Tibial artery (tissue), 4 donors: ENCODE measurements at regions not wholly inside any gene's neighbourhood (a gene's known extent, or its start where the extent isn't known, plus 50 kb on each side); places are given as distances from the start of the nearest gene placed in this dataset.

Source experiments
- DNase-seq, 2 donors: peaks; one replicate each; pipeline ENCODE4 v3.0.0-alpha.2; 2019
- H3K27ac ChIP-seq, 2 donors: fragments of 200-600 bp; sonication (generic) in 1 of 2; 1 replicate in 1 of 2; 2 replicates in 1 of 2; pipeline ENCODE4 v1.5.1; 2018 to 2019; ENCODE audit warnings: mild to moderate bottlenecking in 1 of 2
- H3K27me3 ChIP-seq, 2 donors: fragments of 200-600 bp; sonication (generic) in 1 of 2; one replicate each; pipeline versions ENCODE4 v1.5.1 to v1.6.0; 2016 to 2019
- H3K36me3 ChIP-seq, 3 donors: fragments of 200-600 bp; sonication (generic) in 2 of 3; one replicate each; pipeline ENCODE4 v1.5.1; 2016 to 2019; ENCODE audit warnings: mild to moderate bottlenecking in 2 of 3
- H3K4me1 ChIP-seq, 4 donors: fragments of 200-600 bp; sonication (generic) in 2 of 4; 1 replicate in 3 of 4; 2 replicates in 1 of 4; pipeline ENCODE4 v1.5.1; 2016 to 2019
- H3K4me3 ChIP-seq, 2 donors: fragments of 200-600 bp; sonication (generic) in 1 of 2; 1 replicate in 1 of 2; 2 replicates in 1 of 2; pipeline ENCODE4 v1.5.1; 2018 to 2019; ENCODE audit warnings: mild to moderate bottlenecking in 2 of 2
- H3K9me3 ChIP-seq, 3 donors: fragments of 200-600 bp; sonication (generic) in 1 of 3; one replicate each; pipeline ENCODE4 v1.5.1; 2016 to 2019
- intact Hi-C: fragments of 100-400 bp; cut with DNase I; formaldehyde crosslinking; loops from one replicate; pipeline ENCODE4 v1.15.0; 2023; ENCODE audit warnings: low total_unique reads
- TF ChIP-seq, protein P1 (sequence below), 2 experiments: fragments of 200-600 bp in 1 of 2; fragments of 450-650 bp in 1 of 2; IDR thresholded peaks; one replicate each; pipeline ENCODE4 v1.5.1; 2017 to 2019; ENCODE audit warnings: antibody characterized with exemption in 2 of 2, mild to moderate bottlenecking in 1 of 2, moderate library complexity in 1 of 2

DNA sequence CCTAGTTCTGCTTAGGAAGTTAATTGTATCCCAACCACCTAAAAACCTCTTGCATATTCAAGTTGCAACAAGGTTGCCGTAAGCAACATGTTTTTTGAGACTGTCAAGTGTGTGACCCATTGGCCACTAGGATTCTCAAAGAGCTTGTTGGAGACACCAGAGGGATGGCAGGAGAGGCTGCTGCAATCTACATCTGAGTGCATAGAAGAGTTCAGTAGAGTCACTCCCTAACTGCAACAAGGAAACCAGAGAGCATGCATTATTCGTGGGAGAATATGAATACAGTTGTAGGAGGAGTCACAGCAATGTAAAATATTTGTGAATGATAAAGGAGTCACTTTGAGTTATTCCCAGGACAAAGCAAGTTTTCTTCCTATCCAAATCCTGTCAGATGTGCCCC is 538.6 kb downstream of the TNS3 start:
- Histone ChIP-seq H3K4me3 (no peak overlapping the region), H3K4me1 (peaks cover 0 to 67% (median 28%) of the 10 kb centered on the region in 4 donors), H3K9me3 (no peaks in the 10 kb centered on the region), H3K27ac (no peak overlapping the region), H3K36me3 (no peaks in the 10 kb centered on the region), H3K27me3 (no peaks in the 10 kb centered on the region)
- intact Hi-C loops, result no loop called here
- TF ChIP-seq, protein P1, sequence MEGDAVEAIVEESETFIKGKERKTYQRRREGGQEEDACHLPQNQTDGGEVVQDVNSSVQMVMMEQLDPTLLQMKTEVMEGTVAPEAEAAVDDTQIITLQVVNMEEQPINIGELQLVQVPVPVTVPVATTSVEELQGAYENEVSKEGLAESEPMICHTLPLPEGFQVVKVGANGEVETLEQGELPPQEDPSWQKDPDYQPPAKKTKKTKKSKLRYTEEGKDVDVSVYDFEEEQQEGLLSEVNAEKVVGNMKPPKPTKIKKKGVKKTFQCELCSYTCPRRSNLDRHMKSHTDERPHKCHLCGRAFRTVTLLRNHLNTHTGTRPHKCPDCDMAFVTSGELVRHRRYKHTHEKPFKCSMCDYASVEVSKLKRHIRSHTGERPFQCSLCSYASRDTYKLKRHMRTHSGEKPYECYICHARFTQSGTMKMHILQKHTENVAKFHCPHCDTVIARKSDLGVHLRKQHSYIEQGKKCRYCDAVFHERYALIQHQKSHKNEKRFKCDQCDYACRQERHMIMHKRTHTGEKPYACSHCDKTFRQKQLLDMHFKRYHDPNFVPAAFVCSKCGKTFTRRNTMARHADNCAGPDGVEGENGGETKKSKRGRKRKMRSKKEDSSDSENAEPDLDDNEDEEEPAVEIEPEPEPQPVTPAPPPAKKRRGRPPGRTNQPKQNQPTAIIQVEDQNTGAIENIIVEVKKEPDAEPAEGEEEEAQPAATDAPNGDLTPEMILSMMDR (IDR thresholded peaks at IDR 0.05), result no peak
- DNase-seq, result no peak

DNA sequence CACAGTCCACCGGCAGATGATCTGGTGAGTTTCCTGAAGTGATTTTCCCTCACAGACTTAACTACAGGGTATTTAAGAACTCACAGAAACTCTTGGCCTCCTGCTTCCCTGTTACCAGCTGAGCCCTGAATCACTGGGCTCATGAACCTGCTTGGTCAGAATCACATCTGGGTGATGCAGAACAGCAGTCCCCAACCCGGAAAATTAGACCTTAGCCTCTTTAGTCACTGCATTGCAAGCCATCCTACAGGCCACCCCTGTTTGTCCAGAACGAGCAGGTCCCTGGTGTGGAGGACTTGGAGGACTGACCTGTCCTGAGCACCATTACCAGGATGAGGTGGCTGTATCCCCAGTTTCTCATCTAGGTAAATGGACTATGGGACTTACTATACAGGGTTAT is 539.2 kb downstream of the TNS3 start:
- peaks cover 0 to 67% (median 28%) of the 10 kb centered on the region in 4 donors for H3K4me1 ChIP-seq
- TF ChIP-seq, protein P1 (IDR thresholded peaks at IDR 0.05), result no peak
- H3K27me3 ChIP-seq, result no peaks in the 10 kb centered on the region
- intact Hi-C loops, result no loop called here
- no peak for DNase-seq
- H3K9me3 ChIP-seq, result no peaks in the 10 kb centered on the region
- H3K36me3 ChIP-seq, result no peaks in the 10 kb centered on the region
- no peak overlapping the region for H3K27ac ChIP-seq
- H3K4me3 ChIP-seq, result no peak overlapping the region

DNA sequence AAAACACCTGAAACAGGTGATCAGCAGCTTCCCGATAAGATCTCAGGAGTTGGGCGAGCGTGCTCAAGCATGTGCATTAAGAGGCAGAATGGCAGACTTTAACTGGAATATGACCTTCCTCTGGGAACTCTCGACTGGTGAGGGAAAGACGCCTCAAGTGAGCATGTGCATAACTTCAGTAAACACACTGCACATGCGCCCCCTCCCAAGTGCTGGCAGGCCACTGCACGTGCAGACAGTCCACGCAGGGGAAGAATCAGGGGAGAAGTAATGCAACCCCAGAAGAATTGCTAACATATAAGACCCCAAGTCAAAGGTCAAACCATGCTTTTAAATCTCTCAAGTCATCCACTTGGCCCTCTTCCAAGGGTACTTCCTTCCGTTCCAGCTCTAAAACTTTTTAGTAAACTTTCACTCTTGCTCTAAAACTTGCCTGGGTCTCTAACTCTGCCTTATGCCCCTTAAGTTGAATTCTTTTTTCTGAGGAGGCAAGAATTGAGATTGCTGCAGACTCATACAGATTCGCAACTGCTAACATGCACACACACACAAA is 541.0 kb downstream of the TNS3 start:
- H3K27me3 ChIP-seq, result no peaks in the 10 kb centered on the region
- intact Hi-C loops, result no loop called here
- no peak for DNase-seq
- no peaks in the 10 kb centered on the region for H3K36me3 ChIP-seq
- no peak overlapping the region for H3K4me3 ChIP-seq
- peaks cover 0 to 49% (median 23%) of the 10 kb centered on the region in 4 donors for H3K4me1 ChIP-seq
- no peak overlapping the region for H3K27ac ChIP-seq
- TF ChIP-seq, protein P1 (IDR thresholded peaks at IDR 0.05), result no peak
- no peaks in the 10 kb centered on the region for H3K9me3 ChIP-seq

DNA sequence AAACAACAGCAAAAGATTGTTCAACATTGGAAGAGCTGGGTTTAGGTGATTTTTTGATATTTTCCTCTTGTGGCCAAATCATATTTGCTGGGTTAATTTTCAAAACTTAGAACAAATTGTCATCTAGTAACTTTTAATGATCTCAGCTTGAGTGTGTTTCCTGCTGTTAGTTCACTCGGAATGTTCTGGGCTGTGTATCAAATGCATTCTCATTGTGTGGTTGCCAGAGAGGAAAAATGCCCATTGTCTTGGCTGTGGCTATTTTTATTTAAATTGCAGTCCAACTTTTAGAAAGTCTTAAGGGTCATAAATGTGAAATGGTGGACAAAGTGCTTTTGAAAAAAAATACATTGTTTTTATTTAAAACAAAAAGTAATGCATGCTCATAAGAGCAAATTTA is 542.0 kb downstream of the TNS3 start:
- TF ChIP-seq, protein P1 (IDR thresholded peaks at IDR 0.05), result no peak
- no peak for DNase-seq

DNA sequence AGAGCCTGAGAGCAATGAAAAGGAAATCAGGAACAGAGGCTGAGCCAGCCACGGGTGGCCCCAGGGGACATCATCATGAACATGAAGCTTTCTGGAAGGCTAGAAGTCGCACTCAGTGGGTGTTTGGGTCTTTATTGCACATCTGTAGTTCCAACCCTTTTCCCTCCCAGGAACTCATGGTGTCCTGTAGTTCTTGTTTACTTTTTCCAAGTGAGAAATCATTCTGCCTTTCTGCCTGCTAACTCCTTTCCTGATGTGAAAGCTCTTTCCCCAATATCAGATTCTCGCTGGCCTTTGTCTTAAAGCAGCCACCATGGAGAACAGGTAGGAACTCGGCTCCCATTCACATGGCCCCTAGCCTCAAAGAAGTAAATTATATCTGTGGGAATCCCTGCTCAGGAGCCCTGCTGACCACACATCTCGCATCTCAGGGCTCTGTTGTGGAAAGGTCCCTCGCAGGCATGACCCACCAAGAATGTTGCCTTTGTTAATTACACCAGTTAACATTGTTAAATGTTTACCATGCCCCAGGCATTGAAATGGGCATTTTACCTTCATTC is 542.7 kb downstream of the TNS3 start:
- peaks cover 0 to 33% (median 12%) of the 10 kb centered on the region in 4 donors for H3K4me1 ChIP-seq
- DNase-seq, result no peak

More for the DNA sequence above, 542.0 kb downstream of the TNS3 start:
- Histone ChIP-seq H3K9me3 (no peaks in the 10 kb centered on the region), H3K36me3 (no peaks in the 10 kb centered on the region), H3K4me3 (no peak overlapping the region), H3K27ac (peak overlapping the region in 1 of 2 donors; percentile 27), H3K4me1 (peaks cover 0 to 39% (median 15%) of the 10 kb centered on the region in 4 donors), H3K27me3 (no peaks in the 10 kb centered on the region)
- intact Hi-C loops, result no loop called here

More for the DNA sequence above, 542.7 kb downstream of the TNS3 start:
- TF ChIP-seq, protein P1 (IDR thresholded peaks at IDR 0.05), result no peak
- H3K27ac ChIP-seq, result peak overlapping the region in 1 of 2 donors; percentile 27
- no peak overlapping the region for H3K4me3 ChIP-seq
- no peaks in the 10 kb centered on the region for H3K27me3 ChIP-seq
- no peaks in the 10 kb centered on the region for H3K9me3 ChIP-seq
- intact Hi-C loops, result no loop called here
- no peaks in the 10 kb centered on the region for H3K36me3 ChIP-seq
